ENCODE measurements at regions not wholly inside any gene's neighbourhood (a gene's known extent, or its start where the extent isn't known, plus 50 kb on each side); places are given as distances from the start of the nearest gene placed in this dataset.
"Not testable (repeated sequence)": the region's sequence is repeated elsewhere in the genome, so short reads cannot be mapped to it uniquely, and the experiment has no call there.

DNA sequence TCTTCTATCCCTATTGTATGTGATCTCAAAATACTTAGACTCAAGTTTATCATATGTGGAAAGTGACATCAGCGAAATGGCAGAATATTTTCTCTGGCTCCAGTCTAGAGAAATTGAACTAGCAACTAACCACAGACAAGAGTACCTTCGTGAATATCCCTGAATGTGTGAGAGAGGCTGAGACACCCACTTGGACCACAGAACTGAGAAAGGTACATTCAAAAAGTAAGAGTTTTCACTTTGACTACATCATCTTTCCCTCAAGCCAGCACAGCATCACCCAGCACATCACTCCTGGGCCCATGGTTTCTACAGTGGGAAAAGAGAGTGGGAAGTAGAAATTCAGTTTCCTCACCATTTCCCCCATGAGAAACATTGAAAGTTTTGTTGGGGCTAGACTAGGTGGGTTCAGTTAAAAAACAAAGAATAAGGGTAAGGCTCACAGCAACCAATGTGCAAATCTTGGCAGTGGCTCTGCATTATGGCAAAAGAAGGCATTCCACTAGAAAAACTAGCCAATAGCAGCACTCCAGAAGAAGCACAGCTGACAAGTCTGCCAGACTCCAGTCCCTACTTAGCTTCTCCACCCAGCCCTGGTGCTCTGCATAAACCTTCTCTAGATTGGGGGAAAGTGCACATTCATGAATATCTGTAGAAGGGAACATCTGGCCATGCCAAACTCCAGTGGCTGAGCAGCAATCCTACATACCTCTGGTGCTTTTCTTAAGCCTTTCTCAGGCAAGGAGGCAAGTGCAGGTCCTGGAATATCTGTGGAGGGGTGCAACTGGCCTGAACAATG is 225.6 kb upstream of the VLDLR start:
- in situ Hi-C loops (cut with MboI; ENCODE audit: low sequenced_read_pairs, unreplicated experiment) = no loop called here
- no peak for TF ChIP-seq CTCF (IDR thresholded peaks at IDR 0.05; ENCODE audit: borderline replicate concordance, control extremely low read depth, extremely low read depth, insufficient read depth, missing control alignments)
- no peak for DNase-seq (ENCODE audit: low spot score)

DNA sequence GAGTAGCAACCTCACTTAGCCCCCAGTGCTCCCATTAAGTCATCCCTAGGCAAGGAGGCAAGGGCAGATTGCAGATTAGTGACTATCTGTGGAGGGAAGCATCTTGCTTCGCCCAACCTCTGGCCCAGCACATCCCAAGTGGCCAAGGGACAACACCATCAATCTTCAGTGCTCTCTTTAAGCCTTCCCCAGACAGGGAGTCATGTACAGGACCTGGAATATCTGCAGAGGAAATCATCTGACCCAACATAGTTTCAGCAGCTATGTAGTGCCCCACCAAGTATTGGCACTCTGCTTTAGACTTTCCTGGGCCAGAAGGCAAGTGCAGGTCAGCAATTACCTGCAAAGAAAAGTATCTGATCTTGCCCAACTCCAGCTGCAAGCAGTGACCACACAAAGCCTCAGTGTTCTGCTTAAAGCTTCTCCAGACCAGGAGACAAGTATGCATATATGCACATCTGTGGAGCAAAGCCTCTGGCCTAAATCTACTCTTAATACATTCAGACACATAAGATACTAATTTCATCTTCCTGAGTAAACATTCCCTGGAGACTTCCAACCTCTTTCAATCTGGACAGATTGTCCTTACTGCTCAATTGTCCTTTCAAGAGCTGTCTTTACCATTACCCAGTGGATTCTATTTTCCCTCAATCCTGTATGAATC is 224.8 kb upstream of the VLDLR start:
- TF ChIP-seq CTCF (IDR thresholded peaks at IDR 0.05; ENCODE audit: borderline replicate concordance, control extremely low read depth, extremely low read depth, insufficient read depth, missing control alignments) = no peak
- DNase-seq (ENCODE audit: low spot score) = no peak
- in situ Hi-C loops (cut with MboI; ENCODE audit: low sequenced_read_pairs, unreplicated experiment) = no loop called here

DNA sequence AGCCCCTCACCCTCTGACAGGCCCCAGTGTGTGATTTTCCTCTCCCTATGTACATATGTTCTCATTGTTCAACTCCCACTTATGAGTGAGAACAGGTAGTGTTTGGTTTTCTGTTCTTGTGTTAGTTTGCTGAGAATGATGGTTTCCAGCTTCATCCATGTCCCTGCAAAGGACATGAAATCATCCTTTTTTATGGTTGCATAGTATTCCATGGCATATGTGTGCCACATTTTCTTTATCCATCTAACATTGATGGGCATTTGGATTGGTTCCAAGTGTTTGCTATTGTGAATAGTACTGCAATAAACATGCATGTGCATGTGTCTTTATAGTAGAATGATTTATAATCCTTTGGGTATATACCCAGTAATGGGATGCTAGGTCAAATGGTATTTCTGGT is 223.7 kb upstream of the VLDLR start:
- DNase-seq (ENCODE audit: low spot score); in situ Hi-C loops (cut with MboI; ENCODE audit: low sequenced_read_pairs, unreplicated experiment): not testable (repeated sequence)

GRCh38 chr9:2401746-2402145 is 219.8 kb upstream of the VLDLR start:
- in situ Hi-C loops (cut with MboI; ENCODE audit: low sequenced_read_pairs, unreplicated experiment) = not testable (repeated sequence)

GRCh38 chr9:2403701-2404100 is 217.9 kb upstream of the VLDLR start:
- no peak for TF ChIP-seq CTCF (IDR thresholded peaks at IDR 0.05; ENCODE audit: borderline replicate concordance, control extremely low read depth, extremely low read depth, insufficient read depth, missing control alignments)
- DNase-seq (ENCODE audit: low spot score) = no peak
- in situ Hi-C loops (cut with MboI; ENCODE audit: low sequenced_read_pairs, unreplicated experiment) = no loop called here

More at GRCh38 chr9:2401746-2402145, 219.8 kb upstream of the VLDLR start:
- DNase-seq (ENCODE audit: low spot score) = not testable (repeated sequence)

DNA sequence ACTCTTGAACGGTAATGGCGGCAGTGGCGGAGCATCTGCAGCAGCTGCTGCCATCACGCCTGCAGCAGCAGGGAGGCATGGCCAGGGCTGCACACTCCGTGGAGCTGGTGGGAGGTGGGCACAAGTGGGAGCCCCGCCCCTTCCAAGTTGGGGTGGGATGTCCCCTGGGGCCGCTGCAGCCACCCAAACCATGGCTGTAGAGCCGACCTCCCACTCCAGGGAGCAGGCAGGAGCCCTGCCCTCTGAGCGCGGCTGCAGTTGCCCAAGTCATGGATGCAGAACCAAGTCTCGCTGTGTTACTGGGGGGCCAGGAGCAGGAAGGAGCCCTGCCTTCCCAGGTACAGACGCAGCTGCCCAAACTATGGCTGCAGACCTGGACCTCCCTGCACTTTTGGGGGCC is 215.3 kb upstream of the VLDLR start:
- in situ Hi-C loops (cut with MboI; ENCODE audit: low sequenced_read_pairs, unreplicated experiment) = no loop called here
- DNase-seq (ENCODE audit: low spot score) = no peak
- TF ChIP-seq CTCF (IDR thresholded peaks at IDR 0.05; ENCODE audit: borderline replicate concordance, control extremely low read depth, extremely low read depth, insufficient read depth, missing control alignments) = no peak

DNA sequence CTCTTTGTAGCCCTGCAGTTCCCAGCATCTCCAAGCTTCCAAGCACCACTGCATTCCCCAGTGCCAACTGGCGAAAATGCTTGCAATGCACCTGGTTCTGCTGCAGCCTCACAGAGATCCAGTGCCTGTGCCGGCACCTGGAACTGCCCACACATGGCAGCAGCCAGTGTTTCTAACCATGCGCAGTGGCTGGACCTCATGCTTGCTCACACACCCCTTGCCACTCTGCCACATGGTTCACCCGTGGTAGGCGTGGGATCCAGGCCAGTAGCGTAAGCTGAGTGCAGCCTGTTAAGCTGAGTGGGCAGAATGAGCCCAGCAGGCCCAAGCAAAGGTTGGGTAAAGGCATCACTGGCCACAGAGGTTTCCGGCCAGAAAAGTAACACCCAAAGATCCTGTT is 214.1 kb upstream of the VLDLR start:
- no peak for DNase-seq (ENCODE audit: low spot score)
- in situ Hi-C loops (cut with MboI; ENCODE audit: low sequenced_read_pairs, unreplicated experiment) = no loop called here
- no peak for TF ChIP-seq CTCF (IDR thresholded peaks at IDR 0.05; ENCODE audit: borderline replicate concordance, control extremely low read depth, extremely low read depth, insufficient read depth, missing control alignments)

Measured in GM13976 (cell line).